ENCODE measurements at regions not wholly inside any gene's neighbourhood (a gene's known extent, or its start where the extent isn't known, plus 50 kb on each side); places are given as distances from the start of the nearest gene placed in this dataset.
"Not testable (repeated sequence)": the region's sequence is repeated elsewhere in the genome, so short reads cannot be mapped to it uniquely, and the experiment has no call there.

DNA sequence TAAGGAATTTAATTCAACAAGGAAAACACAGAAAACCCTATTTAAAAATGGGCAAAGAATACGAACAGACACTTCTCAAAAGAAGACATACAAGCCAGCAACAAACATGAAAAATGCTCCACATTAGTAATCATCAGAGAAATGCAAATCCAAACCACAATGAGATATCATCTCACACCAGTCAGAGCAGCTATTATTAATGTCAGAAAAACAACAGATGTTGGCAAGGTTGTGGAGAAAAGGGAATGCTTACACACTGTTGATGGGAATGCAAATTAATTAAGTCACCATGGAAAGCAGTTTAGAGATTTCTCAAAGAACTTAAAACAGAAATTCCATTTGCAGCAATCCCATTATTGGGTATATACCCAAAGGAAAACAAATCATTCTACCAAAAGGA is 55.2 kb downstream of the GCC1 start:
- intact Hi-C loops (cut with DNase I), result no loop called here
- no peak for DNase-seq

DNA sequence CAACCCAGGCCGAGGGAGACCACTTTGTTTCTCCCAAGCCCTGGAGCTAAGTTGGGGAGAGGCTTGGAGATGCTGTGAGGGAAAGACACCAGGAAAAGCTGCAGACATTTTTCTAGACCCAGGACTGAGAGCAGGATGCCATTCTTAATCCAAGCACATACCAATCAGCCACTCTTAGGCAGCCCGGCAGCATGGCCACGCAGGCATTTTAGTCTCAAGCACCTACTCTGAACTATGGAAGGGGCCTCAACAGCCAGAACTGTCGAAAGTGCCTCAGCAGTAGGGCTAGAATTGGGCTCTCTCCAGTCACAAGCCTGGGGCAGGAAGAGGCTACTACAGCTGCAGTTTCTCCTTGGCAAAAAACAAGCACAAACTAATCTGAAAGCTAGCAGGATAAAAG is 57.8 kb downstream of the GCC1 start:
- no peak for DNase-seq
- intact Hi-C loops (cut with DNase I), result no loop called here

DNA sequence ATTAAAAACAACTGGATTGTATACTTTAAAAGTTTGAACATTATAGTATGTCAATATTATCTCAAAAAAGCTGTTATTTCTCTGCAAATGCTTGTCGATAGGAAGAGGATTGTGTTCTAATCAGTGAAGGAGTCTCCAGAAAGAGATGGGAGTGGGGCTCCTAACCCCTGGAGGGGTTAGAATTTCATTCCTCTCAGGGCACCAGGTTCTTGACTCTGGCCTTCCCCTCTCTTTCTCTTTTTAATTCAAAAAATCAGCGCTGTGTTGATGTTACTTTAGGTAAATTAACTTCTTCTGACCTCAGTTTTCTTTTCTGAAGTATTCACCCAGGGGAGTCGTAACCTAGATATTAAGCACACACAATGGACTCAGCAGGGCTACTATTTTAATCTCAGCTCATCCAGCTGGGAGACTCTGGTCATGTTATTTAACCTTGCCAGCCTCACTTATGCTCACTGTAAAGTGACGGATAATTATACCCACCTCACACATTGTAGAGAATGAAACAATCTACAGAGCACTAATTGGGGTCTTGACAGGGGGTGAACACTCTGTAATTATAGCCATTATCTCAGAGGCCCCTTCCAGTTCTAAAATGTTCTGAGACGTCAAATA is 59.4 kb downstream of the GCC1 start:
- no peak for DNase-seq
- intact Hi-C loops (cut with DNase I), result no loop called here

- intact Hi-C loops (cut with DNase I), result no loop called here
- DNase-seq, result no peak
These were observed 69.1 kb downstream of the GCC1 start for GRCh38 chr7:127516320-127516719.

DNA sequence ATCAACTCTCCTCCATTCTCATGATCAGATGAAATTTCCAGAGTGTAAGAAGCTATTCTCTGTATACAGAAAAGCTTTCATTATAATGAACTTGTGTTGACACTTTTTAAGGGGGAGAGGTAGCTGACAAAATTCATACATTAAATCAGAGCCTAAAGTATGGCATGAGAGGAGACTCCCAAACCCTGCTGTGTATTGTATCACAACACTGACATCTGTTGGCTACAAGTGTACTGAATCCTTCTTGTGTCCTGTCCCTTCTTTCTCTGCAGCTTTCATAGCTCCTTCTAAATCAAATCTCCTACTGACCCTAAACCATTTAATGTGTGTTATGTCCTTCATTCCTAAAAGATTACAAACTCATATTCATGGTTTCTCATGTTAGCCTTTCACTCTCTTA is 70.9 kb downstream of the GCC1 start:
- peak in 7 of 42 donors; percentile 4 to 41 (median 17) for DNase-seq
- intact Hi-C loops (cut with DNase I), result no loop called here

- intact Hi-C loops (cut with DNase I), result no loop called here
- DNase-seq, result no peak
These were observed 72.1 kb downstream of the GCC1 start for GRCh38 chr7:127513311-127513710.

DNA sequence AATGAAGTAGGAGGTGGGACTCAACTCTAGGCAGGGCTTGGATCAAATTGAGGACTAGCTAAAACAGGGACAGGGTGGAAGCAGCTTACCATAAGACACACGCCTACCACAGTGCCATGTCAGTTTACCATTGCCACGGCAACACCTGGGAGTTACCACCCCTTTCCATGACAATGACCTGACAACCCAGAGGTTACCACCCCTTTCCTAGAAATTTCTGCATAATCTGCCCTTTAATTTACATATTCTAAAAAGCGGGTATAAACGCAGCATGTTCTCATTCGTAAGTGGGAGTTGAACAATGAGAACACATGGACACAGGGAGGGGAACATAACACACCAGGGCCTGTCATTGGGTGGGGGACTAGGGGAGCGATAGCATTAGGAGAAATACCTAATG is 72.7 kb downstream of the GCC1 start:
- intact Hi-C loops (cut with DNase I), result no loop called here

DNA sequence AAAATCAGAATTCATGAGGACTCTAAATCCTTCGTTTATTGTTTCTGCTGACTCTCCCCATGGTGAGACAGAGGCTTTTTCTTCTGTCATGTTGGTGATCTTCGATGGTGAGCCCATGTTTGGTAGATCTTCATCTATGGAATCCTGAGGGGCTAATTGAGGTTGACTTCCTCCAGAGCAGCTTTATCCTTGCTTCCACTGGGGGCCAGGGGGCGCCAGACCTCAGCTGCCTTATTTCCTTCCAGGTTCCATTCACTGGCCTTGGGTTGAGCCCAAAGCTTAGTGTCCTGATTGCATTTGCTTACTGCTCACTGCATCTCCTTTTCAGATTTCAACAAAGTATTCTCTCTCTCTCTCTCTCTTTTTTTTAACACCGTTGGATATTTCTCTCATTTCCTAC is 80.7 kb downstream of the GCC1 start:
- peak in 8 of 42 donors; percentile 1 to 49 (median 12) for DNase-seq
- intact Hi-C loops (cut with DNase I), result no loop called here

More for the DNA sequence above, 72.7 kb downstream of the GCC1 start:
- no peak for DNase-seq

DNA sequence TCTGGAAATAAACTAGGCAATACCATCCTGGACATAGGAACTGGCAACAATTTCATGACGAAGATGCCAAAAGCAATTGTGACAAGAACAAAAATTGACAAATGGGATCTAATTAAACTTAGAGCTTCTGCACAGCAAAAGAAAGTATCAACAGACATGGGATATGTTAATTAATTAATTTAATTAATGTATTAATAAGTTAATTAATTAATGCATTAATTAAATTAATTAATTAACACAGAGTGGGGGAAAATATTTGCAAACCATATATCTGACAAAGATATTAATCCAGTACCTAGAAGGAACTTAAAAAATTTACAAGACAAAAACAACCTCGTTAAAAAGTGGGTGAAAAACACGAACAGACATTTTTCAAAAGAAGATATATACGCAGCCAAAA is 83.6 kb downstream of the GCC1 start:
- intact Hi-C loops (cut with DNase I), result no loop called here

GRCh38 chr7:127487381-127487780 is 94.9 kb upstream of the ZNF800 start:
- intact Hi-C loops (cut with DNase I), result no loop called here
- DNase-seq, result no peak

More for the DNA sequence above, 83.6 kb downstream of the GCC1 start:
- DNase-seq, result no peak

DNA sequence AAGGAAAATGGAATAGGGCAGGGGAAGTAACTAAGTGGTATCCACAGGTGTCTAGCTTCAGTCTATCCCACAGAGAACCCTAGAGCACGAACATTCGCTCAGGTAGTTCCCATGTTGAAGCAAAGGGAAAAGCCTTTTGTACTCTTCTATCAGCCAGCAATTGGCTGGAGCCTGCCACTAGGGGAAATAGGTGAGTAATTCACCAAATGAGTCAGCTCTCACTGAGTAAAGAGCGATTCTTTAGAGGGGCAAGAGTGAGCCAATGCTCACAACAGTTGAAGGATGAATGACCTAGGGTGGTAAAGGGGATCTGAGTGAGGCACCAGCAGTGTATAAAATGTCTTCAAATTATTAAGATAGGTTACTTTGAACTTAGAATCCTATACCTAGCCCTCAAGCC is 94.1 kb upstream of the ZNF800 start:
- intact Hi-C loops (cut with DNase I), result no loop called here

DNA sequence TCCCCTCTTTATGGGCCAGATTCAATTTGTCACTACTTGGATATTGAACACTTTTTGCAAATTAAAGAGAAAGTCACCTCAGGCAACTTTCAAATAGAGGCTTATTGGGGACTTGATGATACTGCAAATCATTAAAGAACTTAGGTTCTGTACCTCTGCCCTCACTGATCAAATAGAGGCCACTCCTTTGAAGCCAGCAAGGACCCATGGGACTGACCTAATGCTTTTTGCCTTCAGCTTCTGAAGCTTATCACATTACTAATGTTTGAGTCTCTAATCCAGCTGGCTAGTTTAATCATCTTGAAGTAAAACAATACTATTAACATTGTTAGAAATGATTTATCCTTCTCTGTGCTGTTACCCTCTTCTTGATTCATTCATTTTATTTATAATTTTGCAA is 93.0 kb upstream of the ZNF800 start:
- no peak for DNase-seq
- intact Hi-C loops (cut with DNase I), result no loop called here

More for the DNA sequence above, 94.1 kb upstream of the ZNF800 start:
- no peak for DNase-seq

GRCh38 chr7:127484954-127485353 is 92.4 kb upstream of the ZNF800 start:
- DNase-seq, result no peak
- intact Hi-C loops (cut with DNase I), result no loop called here

GRCh38 chr7:127478461-127478860 is 86.0 kb upstream of the ZNF800 start:
- DNase-seq, result no peak
- intact Hi-C loops (cut with DNase I), result no loop called here

- DNase-seq, result peak in 2 of 42 donors; percentile 3 to 18
- intact Hi-C loops (cut with DNase I), result no loop called here
These were observed 85.5 kb upstream of the ZNF800 start for GRCh38 chr7:127478024-127478355.

DNA sequence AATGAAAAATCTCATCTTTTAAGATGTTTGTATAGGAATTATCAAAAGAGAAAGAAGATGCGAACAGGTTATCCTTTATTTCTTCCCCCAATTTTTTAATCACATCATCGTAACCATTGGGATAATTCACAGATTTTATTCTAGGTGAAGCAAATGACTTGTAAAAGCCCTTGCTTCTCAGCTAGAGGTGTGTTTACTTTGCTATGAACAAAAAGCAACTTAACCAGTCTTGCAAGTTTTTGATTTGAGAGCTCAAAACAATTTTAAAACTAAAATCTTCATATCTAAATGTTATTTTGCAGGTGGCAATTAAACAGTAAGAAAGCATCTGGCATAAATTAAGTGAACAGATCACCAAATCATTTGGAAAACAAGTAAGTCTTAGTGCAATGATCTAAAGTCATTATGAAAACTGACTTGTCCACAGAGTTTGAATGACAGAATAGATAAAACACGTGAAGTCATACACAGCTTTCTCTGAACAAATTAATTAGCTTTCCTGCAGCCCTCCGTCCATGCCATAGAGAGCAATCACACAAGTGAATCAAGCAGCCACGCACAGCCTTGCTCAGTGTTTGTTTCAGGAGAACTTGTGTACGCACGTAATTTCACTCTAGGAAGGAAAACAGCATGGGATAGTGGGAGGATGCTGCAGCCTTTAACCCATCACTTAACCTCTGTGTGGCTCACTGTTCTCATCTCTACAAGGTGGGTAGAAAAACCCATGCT is 85.0 kb upstream of the ZNF800 start:
- DNase-seq, result no peak
- intact Hi-C loops (cut with DNase I), result no loop called here

DNA sequence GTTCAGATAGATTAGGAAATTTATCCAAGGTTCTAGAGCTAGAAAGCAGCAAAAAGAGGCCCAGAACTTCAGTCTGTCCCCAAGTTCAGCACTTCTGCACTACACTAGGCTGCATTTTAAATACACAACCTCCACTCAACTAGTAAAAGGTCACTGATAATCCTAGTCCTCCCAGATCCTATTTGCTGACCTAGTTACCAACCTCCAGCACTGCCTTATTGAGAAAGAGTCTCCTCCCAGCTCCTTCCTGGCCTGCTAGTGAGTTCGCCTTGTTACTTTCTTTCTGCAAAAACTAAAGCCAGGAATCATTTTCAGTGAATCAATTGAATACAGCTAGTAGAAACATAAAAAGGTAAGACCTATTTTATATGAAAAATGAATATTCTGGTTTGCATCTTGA is 84.1 kb upstream of the ZNF800 start:
- intact Hi-C loops (cut with DNase I), result no loop called here

GRCh38 chr7:127474457-127474856 is 81.9 kb upstream of the ZNF800 start:
- intact Hi-C loops (cut with DNase I), result no loop called here

More for the DNA sequence above, 84.1 kb upstream of the ZNF800 start:
- no peak for DNase-seq

DNA sequence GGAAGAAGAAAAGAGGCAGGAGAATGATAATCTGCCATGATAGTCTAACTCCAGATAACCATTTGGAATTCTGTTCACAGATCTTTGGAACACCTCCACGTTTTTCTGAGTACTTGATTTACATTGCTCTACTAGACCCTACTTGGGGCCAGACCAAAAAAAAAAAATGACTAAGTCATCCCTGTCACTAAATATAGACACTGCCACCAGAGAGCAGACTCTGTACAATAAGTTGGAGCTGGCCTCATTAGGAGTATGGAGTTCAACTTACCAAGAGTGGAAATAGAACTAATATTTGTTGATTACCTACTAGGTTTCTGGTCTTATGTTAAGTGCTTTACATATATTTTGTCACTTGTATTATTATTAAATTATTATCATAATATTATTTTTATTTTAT is 80.9 kb upstream of the ZNF800 start:
- DNase-seq, result no peak

More at GRCh38 chr7:127474457-127474856, 81.9 kb upstream of the ZNF800 start:
- no peak for DNase-seq

GRCh38 chr7:127460077-127460476 is 67.6 kb upstream of the ZNF800 start:
- intact Hi-C loops (cut with DNase I), result no loop called here
- no peak for DNase-seq

More for the DNA sequence above, 80.9 kb upstream of the ZNF800 start:
- intact Hi-C loops (cut with DNase I), result no loop called here

GRCh38 chr7:127451258-127451657 is 58.8 kb upstream of the ZNF800 start:
- DNase-seq; intact Hi-C loops (cut with DNase I): not testable (repeated sequence)
